Stimulated activated naive CD8-positive, alpha-beta T cell treated with anti-CD3 and anti-CD28 coated beads, Interleukin-15, Interleukin-2, amounts not matched to agents 100 ng/mL and 50 ng/mL, for 24 hours (primary cell): ENCODE measurements at regions not wholly inside any gene's neighbourhood (a gene's known extent, or its start where the extent isn't known, plus 50 kb on each side); places are given as distances from the start of the nearest gene placed in this dataset.

ENCODE experiments used
- H3K27ac Mint-ChIP-seq: one replicate; pipeline ENCODE4 v1.8.0; 2021; ENCODE audit warnings: mild to moderate bottlenecking, mixed read lengths
- H3K27me3 Mint-ChIP-seq: one replicate; pipeline ENCODE4 v1.8.0; 2021; ENCODE audit warnings: mixed read lengths
- H3K36me3 Mint-ChIP-seq: one replicate; pipeline ENCODE4 v1.8.0; 2021; ENCODE audit warnings: low read depth, mixed read lengths
- H3K4me1 Mint-ChIP-seq: one replicate; pipeline ENCODE4 v1.8.0; 2021; ENCODE audit warnings: low read depth, mixed read lengths
- H3K4me3 Mint-ChIP-seq: one replicate; pipeline ENCODE4 v1.8.0; 2021; ENCODE audit warnings: mild to moderate bottlenecking, mixed read lengths
- H3K9me3 Mint-ChIP-seq: one replicate; pipeline ENCODE4 v1.8.0; 2021; ENCODE audit warnings: mixed read lengths

GRCh38 chr11:122440811-122441665 is 214.5 kb upstream of the UBASH3B start:
- Mint-ChIP-seq H3K4me3 (no peak overlapping the region), H3K36me3 (no peaks in the 10 kb centered on the region), H3K4me1 (no peaks in the 10 kb centered on the region), H3K9me3 (no peaks in the 10 kb centered on the region), H3K27me3 (peaks cover 8% of the 10 kb centered on the region), H3K27ac (no peak overlapping the region)

- Mint-ChIP-seq H3K4me1 (no peaks in the 10 kb centered on the region), H3K36me3 (no peaks in the 10 kb centered on the region), H3K27ac (no peak overlapping the region), H3K9me3 (no peaks in the 10 kb centered on the region), H3K4me3 (no peak overlapping the region), H3K27me3 (peaks cover 8% of the 10 kb centered on the region)
Observed at GRCh38 chr11:122439866-122440810, 215.4 kb upstream of the UBASH3B start.

GRCh38 chr11:122436188-122436555 is 219.3 kb upstream of the UBASH3B start:
- no peaks in the 10 kb centered on the region for H3K36me3 Mint-ChIP-seq
- no peak overlapping the region for H3K4me3 Mint-ChIP-seq
- H3K27me3 Mint-ChIP-seq: peaks cover 10% of the 10 kb centered on the region
- no peak overlapping the region for H3K27ac Mint-ChIP-seq
- no peaks in the 10 kb centered on the region for H3K9me3 Mint-ChIP-seq
- no peaks in the 10 kb centered on the region for H3K4me1 Mint-ChIP-seq

- Mint-ChIP-seq H3K4me1 (no peaks in the 10 kb centered on the region), H3K27me3 (peaks cover 10% of the 10 kb centered on the region), H3K27ac (no peak overlapping the region), H3K4me3 (no peak overlapping the region), H3K36me3 (no peaks in the 10 kb centered on the region), H3K9me3 (no peaks in the 10 kb centered on the region)
Observed at GRCh38 chr11:122435540-122436187, 219.9 kb upstream of the UBASH3B start.

GRCh38 chr11:122434786-122435185 is 220.7 kb upstream of the UBASH3B start:
- Mint-ChIP-seq H3K36me3 (no peaks in the 10 kb centered on the region), H3K4me3 (no peak overlapping the region)

GRCh38 chr11:122430490-122430889 is 225.0 kb upstream of the UBASH3B start:
- H3K9me3 Mint-ChIP-seq: no peaks in the 10 kb centered on the region
- no peak overlapping the region for H3K4me3 Mint-ChIP-seq
- H3K27me3 Mint-ChIP-seq: peaks cover 9% of the 10 kb centered on the region
- no peak overlapping the region for H3K27ac Mint-ChIP-seq
- no peaks in the 10 kb centered on the region for H3K36me3 Mint-ChIP-seq
- H3K4me1 Mint-ChIP-seq: no peaks in the 10 kb centered on the region

More at GRCh38 chr11:122434786-122435185, 220.7 kb upstream of the UBASH3B start:
- H3K27ac Mint-ChIP-seq: no peak overlapping the region
- H3K9me3 Mint-ChIP-seq: no peaks in the 10 kb centered on the region
- peaks cover 6% of the 10 kb centered on the region for H3K27me3 Mint-ChIP-seq
- no peaks in the 10 kb centered on the region for H3K4me1 Mint-ChIP-seq

GRCh38 chr11:122426073-122426472 is 229.4 kb upstream of the UBASH3B start:
- H3K4me3 Mint-ChIP-seq: no peak overlapping the region
- H3K36me3 Mint-ChIP-seq: no peaks in the 10 kb centered on the region
- no peaks in the 10 kb centered on the region for H3K4me1 Mint-ChIP-seq
- H3K9me3 Mint-ChIP-seq: no peaks in the 10 kb centered on the region
- H3K27ac Mint-ChIP-seq: no peak overlapping the region
- H3K27me3 Mint-ChIP-seq: peaks cover 9% of the 10 kb centered on the region

- H3K4me1 Mint-ChIP-seq: no peaks in the 10 kb centered on the region
- H3K9me3 Mint-ChIP-seq: no peaks in the 10 kb centered on the region
- no peak overlapping the region for H3K4me3 Mint-ChIP-seq
- H3K27me3 Mint-ChIP-seq: peaks cover 6% of the 10 kb centered on the region
- no peak overlapping the region for H3K27ac Mint-ChIP-seq
- H3K36me3 Mint-ChIP-seq: no peaks in the 10 kb centered on the region
Observed at GRCh38 chr11:122424636-122425035, 230.9 kb upstream of the UBASH3B start.

- no peaks in the 10 kb centered on the region for H3K9me3 Mint-ChIP-seq
- H3K4me1 Mint-ChIP-seq: no peaks in the 10 kb centered on the region
- H3K27me3 Mint-ChIP-seq: peaks cover 6% of the 10 kb centered on the region
- no peaks in the 10 kb centered on the region for H3K36me3 Mint-ChIP-seq
- no peak overlapping the region for H3K27ac Mint-ChIP-seq
- H3K4me3 Mint-ChIP-seq: no peak overlapping the region
Observed at GRCh38 chr11:122423886-122424285, 231.6 kb upstream of the UBASH3B start.

- H3K27me3 Mint-ChIP-seq: peaks cover 6% of the 10 kb centered on the region
- H3K27ac Mint-ChIP-seq: no peak overlapping the region
- H3K9me3 Mint-ChIP-seq: no peaks in the 10 kb centered on the region
- no peaks in the 10 kb centered on the region for H3K4me1 Mint-ChIP-seq
- H3K4me3 Mint-ChIP-seq: no peak overlapping the region
- no peaks in the 10 kb centered on the region for H3K36me3 Mint-ChIP-seq
Observed at GRCh38 chr11:122423273-122423672, 232.2 kb upstream of the UBASH3B start.

GRCh38 chr11:122422682-122423081 is 232.8 kb upstream of the UBASH3B start:
- H3K4me3 Mint-ChIP-seq: no peak overlapping the region
- H3K27ac Mint-ChIP-seq: no peak overlapping the region
- no peaks in the 10 kb centered on the region for H3K9me3 Mint-ChIP-seq
- H3K4me1 Mint-ChIP-seq: no peaks in the 10 kb centered on the region
- peaks cover 3% of the 10 kb centered on the region for H3K27me3 Mint-ChIP-seq
- no peaks in the 10 kb centered on the region for H3K36me3 Mint-ChIP-seq

GRCh38 chr11:122421702-122422101 is 233.8 kb upstream of the UBASH3B start:
- H3K27me3 Mint-ChIP-seq: peaks cover 3% of the 10 kb centered on the region
- H3K4me3 Mint-ChIP-seq: no peak overlapping the region
- H3K4me1 Mint-ChIP-seq: no peaks in the 10 kb centered on the region
- no peaks in the 10 kb centered on the region for H3K9me3 Mint-ChIP-seq
- no peak overlapping the region for H3K27ac Mint-ChIP-seq
- no peaks in the 10 kb centered on the region for H3K36me3 Mint-ChIP-seq

- Mint-ChIP-seq H3K4me3 (no peak overlapping the region), H3K27ac (no peak overlapping the region), H3K4me1 (no peaks in the 10 kb centered on the region), H3K27me3 (peaks cover 1% of the 10 kb centered on the region), H3K36me3 (no peaks in the 10 kb centered on the region), H3K9me3 (no peaks in the 10 kb centered on the region)
Observed at GRCh38 chr11:122418032-122418431, 237.5 kb upstream of the UBASH3B start.

- H3K4me1 Mint-ChIP-seq: no peaks in the 10 kb centered on the region
- peaks cover 7% of the 10 kb centered on the region for H3K9me3 Mint-ChIP-seq
- no peak overlapping the region for H3K27ac Mint-ChIP-seq
- H3K27me3 Mint-ChIP-seq: no peaks in the 10 kb centered on the region
- no peak overlapping the region for H3K4me3 Mint-ChIP-seq
- H3K36me3 Mint-ChIP-seq: no peaks in the 10 kb centered on the region
Observed at GRCh38 chr11:122414406-122415018, 241.0 kb upstream of the UBASH3B start.
